ENCODE measurements at regions not wholly inside any gene's neighbourhood (a gene's known extent, or its start where the extent isn't known, plus 50 kb on each side); places are given as distances from the start of the nearest gene placed in this dataset.

DNA sequence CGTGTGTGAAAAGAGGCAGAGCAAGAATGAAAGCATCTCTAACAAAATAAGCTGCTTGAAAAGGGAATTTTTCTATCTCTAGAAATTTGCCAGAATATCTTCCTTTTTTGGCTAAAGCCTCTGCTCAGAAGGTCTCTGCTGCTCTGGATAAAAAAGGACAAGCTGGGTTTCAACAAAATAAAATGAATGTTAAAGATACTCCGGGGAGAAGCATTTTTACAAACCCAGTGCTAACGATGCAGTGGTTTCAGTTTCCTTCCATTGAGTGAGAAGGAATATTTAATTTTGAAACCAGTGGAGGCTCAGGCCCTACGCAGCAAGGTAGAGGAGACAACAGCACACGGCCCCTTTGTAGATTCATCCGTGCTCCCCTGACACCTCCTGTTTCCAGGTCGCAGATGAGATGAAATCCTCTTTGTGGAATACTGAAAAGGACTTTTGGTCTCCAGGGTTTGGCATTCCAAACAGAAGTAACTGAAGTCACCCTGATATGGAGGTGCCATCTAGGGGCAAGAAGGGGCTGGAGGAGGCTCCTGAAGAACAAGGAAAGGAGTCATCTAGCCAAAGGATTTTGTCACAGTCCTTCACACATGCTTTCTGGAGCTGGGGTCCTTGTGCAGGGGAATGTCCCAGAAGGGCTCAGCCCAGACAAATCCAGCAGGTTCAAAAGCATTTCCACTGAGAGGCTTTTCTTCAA is 65.7 kb upstream of the SYT6 start:
- no peak for DNase-seq

GRCh38 chr1:114218361-114219171 is 64.9 kb upstream of the SYT6 start:
- no peak for DNase-seq

GRCh38 chr1:114216431-114217173 is 62.9 kb upstream of the SYT6 start:
- DNase-seq = no peak

DNA sequence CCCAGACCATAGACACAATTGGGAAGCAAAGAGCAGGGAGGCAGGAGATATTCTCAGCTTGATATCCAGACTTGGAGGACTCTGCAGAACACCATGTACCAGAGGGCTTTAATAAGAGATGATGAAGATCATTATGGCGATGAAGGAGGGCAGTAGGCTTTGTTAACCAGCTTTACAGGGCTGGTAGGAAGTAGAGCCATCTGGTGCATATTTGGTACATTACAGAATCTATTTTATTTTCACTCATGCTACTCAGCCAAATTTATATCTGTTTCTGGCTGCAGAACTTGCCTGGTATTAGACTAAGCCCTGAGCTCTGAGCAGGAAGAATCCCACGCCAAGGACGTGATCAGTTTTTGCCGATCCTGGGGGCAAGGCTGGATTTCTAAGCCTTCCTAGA is 61.8 kb upstream of the SYT6 start:
- no peak for DNase-seq

GRCh38 chr1:114214016-114214415 is 60.3 kb upstream of the SYT6 start:
- DNase-seq = no peak

- DNase-seq = no peak
These were observed 56.3 kb upstream of the SYT6 start for GRCh38 chr1:114209971-114210370.

DNA sequence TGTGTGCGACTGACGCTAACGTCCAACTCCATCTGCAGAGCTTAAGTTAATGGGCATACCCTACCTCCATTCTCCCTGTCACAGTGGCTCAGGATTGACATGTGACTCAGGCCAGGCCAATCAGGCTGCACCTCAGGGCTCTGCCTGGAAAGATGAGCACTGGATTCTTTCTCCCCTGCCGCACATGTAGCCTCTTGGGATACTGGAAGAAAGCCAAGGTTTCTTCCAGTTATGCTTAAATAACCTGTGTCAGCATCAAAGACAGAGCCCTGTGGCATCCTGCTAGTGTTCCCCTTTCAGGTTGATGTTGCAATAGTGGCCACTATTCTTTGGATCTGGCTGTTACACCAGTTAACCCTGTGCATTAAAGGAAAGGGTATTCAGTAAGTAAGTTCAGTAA is 55.0 kb upstream of the SYT6 start:
- no peak for DNase-seq

DNA sequence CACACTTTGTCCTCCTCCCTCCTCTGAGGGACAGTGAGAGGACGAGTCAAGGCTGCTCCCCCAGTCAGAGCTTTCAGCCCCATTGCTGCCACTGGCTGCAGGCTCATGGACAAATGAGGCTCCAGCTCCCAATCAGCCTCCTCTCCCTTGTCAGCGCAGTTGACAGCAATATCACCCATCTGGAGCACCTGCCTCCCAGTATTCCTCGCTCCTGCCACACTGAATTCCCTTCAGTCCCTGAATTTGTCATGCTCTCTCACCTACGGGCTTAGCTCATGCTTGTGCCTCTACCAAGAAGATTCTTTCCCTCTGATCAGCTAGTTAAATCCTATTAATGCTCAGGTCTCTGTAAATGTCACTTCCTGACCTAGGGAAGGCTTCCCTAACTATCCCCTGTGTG is 54.4 kb upstream of the SYT6 start:
- no peak for DNase-seq

- DNase-seq = no peak
These were observed 54.0 kb upstream of the SYT6 start for GRCh38 chr1:114207635-114208034.

DNA sequence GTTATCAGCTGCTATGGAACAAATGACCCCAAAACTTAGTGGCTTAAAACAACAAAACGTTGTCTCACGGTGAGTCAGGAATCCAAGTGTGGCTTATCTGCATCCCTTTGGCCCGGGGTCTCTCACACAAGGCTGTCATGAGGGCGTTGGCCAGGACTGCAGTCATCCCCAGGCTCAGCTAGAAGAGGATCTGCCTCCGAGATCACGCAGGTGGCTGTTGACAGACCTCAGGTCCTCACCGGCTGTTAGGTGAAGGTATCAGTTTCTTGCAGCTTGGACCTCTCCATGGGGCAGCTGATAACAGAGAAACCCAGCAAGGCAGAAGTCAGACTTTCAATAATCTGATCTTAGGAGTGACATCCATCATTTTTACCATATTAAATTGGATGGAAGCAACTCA is 52.7 kb upstream of the SYT6 start:
- DNase-seq = no peak

DNA sequence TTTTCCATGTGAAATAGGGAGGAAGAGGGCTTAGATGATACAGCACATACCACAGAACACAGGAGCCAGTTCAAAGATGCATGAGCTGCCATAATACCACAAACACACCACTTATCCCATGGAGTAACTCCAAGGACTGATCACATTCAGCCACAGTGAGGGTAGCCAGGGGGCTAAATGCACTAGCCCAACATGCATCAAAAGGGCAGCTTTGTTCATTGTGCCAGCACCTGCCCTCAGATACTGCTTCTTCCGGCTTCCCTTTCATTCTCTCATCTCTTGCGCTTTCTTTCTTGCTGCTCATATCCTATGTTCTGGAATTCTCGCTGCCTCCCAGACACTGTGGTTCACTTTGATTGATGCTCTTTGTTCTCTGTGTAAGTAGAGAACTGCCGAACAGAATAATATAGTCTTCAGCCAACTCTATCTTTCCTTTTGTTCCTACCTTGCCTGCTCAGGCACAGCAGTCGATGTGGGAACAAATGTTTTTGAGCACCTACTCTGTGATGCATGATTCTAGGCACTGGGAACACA is 50.0 kb upstream of the SYT6 start:
- no peak for DNase-seq
